Osteocyte (in vitro differentiated cells): ENCODE measurements at regions not wholly inside any gene's neighbourhood (a gene's known extent, or its start where the extent isn't known, plus 50 kb on each side); places are given as distances from the start of the nearest gene placed in this dataset.
"Not testable (repeated sequence)": the region's sequence is repeated elsewhere in the genome, so short reads cannot be mapped to it uniquely, and the experiment has no call there.

Source experiments
- DNase-seq: peaks from one replicate; pipeline ENCODE4 v3.0.0; 2021; ENCODE audit warnings: mixed read lengths; ENCODE audit not compliant: unreplicated experiment; ENCODE audit errors: extremely low spot score
- H3K27ac Mint-ChIP-seq: one replicate; pipeline ENCODE4 v1.8.0; 2021; ENCODE audit warnings: mild to moderate bottlenecking, mixed read lengths; ENCODE audit not compliant: unreplicated experiment
- H3K27me3 Mint-ChIP-seq: one replicate; pipeline ENCODE4 v1.8.0; 2021; ENCODE audit warnings: mixed read lengths; ENCODE audit not compliant: unreplicated experiment
- H3K36me3 Mint-ChIP-seq: one replicate; pipeline ENCODE4 v1.8.0; 2021; ENCODE audit warnings: mixed read lengths; ENCODE audit not compliant: unreplicated experiment
- H3K4me1 Mint-ChIP-seq: one replicate; pipeline ENCODE4 v1.8.0; 2021; ENCODE audit warnings: mixed read lengths; ENCODE audit not compliant: unreplicated experiment
- H3K4me3 Mint-ChIP-seq: one replicate; pipeline ENCODE4 v1.8.0; 2021; ENCODE audit warnings: mild to moderate bottlenecking, moderate library complexity, mixed read lengths; ENCODE audit not compliant: unreplicated experiment
- H3K9me3 Mint-ChIP-seq: one replicate; pipeline ENCODE4 v1.8.0; 2021; ENCODE audit warnings: mixed read lengths; ENCODE audit not compliant: unreplicated experiment
- CTCF ChIP-seq: fragments of 200-600 bp; sonication (generic); IDR thresholded peaks from 2 replicates; pipeline ENCODE4 v1.5.0; 2021; ENCODE audit warnings: antibody characterized with exemption, mild to moderate bottlenecking, moderate library complexity

- H3K27ac Mint-ChIP-seq, result no peak overlapping the region
- no peaks in the 10 kb centered on the region for H3K27me3 Mint-ChIP-seq
- TF ChIP-seq CTCF, result no peak
- no peaks in the 10 kb centered on the region for H3K4me1 Mint-ChIP-seq
- H3K9me3 Mint-ChIP-seq, result peaks cover 7% of the 10 kb centered on the region
- H3K36me3 Mint-ChIP-seq, result no peaks in the 10 kb centered on the region
- no peak for DNase-seq
- H3K4me3 Mint-ChIP-seq, result no peak overlapping the region
These were observed 482.2 kb upstream of the SOX9 start for GRCh38 chr17:71638668-71639067.

DNA sequence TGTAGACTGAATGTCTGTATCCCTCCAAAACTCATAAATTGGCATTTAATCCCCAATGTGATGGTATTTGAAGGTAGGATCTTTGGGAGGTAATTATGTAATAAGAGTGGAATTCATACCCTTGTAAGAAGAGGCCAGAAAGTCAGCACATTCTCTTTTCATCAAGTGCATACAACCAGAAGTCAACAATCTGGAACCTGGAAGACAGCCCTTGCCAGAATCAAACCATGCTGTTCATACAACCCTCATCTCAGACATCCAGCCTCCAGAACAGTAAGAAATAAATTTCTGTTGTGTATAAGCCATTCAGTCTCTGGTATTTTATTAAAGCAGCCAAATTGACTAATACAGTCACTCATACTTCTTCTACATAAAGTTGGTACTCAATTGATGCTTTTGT lies 481.0 kb upstream of the SOX9 start:
- H3K27ac Mint-ChIP-seq, result no peak overlapping the region
- H3K4me1 Mint-ChIP-seq, result no peaks in the 10 kb centered on the region
- H3K27me3 Mint-ChIP-seq, result no peaks in the 10 kb centered on the region
- DNase-seq, result no peak
- no peak for TF ChIP-seq CTCF
- H3K4me3 Mint-ChIP-seq, result no peak overlapping the region
- H3K36me3 Mint-ChIP-seq, result no peaks in the 10 kb centered on the region
- H3K9me3 Mint-ChIP-seq, result peaks cover 13% of the 10 kb centered on the region

- DNase-seq, H3K4me3 Mint-ChIP-seq, H3K27ac Mint-ChIP-seq, H3K36me3 Mint-ChIP-seq, H3K27me3 Mint-ChIP-seq, H3K4me1 Mint-ChIP-seq: not testable (repeated sequence)
- H3K9me3 Mint-ChIP-seq, result peaks cover 29% of the 10 kb centered on the region
These were observed 473.9 kb upstream of the SOX9 start for GRCh38 chr17:71646890-71647289.

DNA sequence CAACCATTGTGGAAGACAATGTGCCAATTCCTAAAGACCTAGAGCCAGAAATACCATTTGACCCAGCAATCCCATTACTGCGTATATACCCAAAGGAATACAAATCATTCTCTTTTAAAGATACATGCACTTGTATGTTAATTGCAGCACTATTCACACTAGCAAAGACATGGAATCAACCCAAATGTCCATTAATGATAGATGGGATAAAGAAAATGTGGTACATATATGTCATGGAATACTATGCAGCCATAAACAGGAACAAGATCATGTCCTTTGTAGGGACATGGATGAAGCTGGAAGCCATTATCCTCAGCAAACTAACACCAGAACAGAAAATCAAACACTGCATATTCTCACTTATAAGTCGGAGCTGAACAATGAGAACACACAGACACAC lies 472.5 kb upstream of the SOX9 start:
- peaks cover 29% of the 10 kb centered on the region for H3K9me3 Mint-ChIP-seq
- DNase-seq, H3K27ac Mint-ChIP-seq, H3K4me1 Mint-ChIP-seq, H3K36me3 Mint-ChIP-seq, H3K4me3 Mint-ChIP-seq, H3K27me3 Mint-ChIP-seq: not testable (repeated sequence)

DNA sequence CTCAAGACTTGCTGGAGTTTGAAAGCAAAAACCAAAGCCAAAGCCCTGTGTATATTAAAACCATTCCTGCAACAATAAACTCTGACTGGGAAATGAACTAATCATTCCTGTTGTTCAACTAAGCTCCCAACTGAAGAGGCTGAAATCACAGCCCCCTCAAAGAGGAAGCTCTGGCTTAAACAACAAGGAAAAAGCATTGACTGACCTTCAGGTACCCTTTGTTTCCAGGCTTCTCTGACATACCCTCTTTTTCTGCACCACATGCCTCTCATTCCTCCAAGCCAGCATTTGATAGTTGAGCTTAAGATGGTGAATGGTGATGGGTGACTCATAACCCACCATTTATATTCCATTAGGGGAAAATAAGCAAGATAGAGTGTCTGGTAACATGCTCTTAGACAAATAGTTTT lies 470.9 kb upstream of the SOX9 start:
- no peak for DNase-seq
- no peaks in the 10 kb centered on the region for H3K36me3 Mint-ChIP-seq

DNA sequence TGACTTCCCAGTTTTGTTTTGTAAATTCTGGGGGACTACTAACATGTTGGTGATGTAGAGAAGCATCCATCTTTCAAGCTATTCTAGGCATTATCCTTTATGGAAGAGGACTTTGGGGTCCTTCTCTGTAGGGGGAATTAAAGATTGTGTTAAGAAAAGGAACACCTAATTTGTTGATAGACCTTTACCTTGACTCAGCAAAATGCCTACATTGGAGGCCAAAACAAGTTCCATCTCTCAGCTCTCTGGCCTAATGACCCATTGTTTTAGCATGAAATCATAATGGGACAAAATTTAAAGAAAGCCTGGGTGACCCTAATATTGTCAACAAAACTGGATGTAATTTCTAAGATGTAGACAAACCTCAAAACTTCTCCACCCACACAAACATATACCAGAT lies 465.3 kb upstream of the SOX9 start:
- Mint-ChIP-seq H3K4me3 (no peak overlapping the region), H3K36me3 (no peaks in the 10 kb centered on the region), H3K4me1 (no peaks in the 10 kb centered on the region), H3K27ac (no peak overlapping the region), H3K9me3 (peaks cover 18% of the 10 kb centered on the region), H3K27me3 (peaks cover 4% of the 10 kb centered on the region)
- DNase-seq, result no peak
- TF ChIP-seq CTCF, result no peak

More for the DNA sequence above, 470.9 kb upstream of the SOX9 start:
- no peak overlapping the region for H3K27ac Mint-ChIP-seq
- no peaks in the 10 kb centered on the region for H3K4me1 Mint-ChIP-seq
- no peaks in the 10 kb centered on the region for H3K27me3 Mint-ChIP-seq
- H3K9me3 Mint-ChIP-seq, result peaks cover 23% of the 10 kb centered on the region
- no peak for TF ChIP-seq CTCF
- no peak overlapping the region for H3K4me3 Mint-ChIP-seq
